Neural progenitor cell (in vitro differentiated cells): ENCODE measurements at regions not wholly inside any gene's neighbourhood (a gene's known extent, or its start where the extent isn't known, plus 50 kb on each side); places are given as distances from the start of the nearest gene placed in this dataset.

Experiments used
- DNase-seq: peaks from one replicate; pipeline ENCODE4 v3.0.0-alpha.2; 2016; ENCODE audit warnings: low spot score
- H2AFZ ChIP-seq: fragments of 200-600 bp; sonication (generic); replicated peaks from 2 replicates; pipeline ENCODE4 v1.6.1; 2016; ENCODE audit warnings: antibody characterized with exemption
- H3F3A ChIP-seq: fragments of 200-600 bp; sonication (generic); 2 replicates; pipeline ENCODE4 v1.6.1; 2016; ENCODE audit warnings: antibody characterized with exemption, low read depth
- H3K27ac ChIP-seq: fragments of 200-600 bp; sonication (generic); 2 replicates; pipeline ENCODE4 v1.5.1; 2016; ENCODE audit warnings: mild to moderate bottlenecking
- H3K27me3 ChIP-seq: fragments of 200-600 bp; sonication (generic); 2 replicates; pipeline ENCODE4 v1.6.1; 2016; ENCODE audit warnings: mild to moderate bottlenecking, moderate library complexity
- H3K36me3 ChIP-seq: fragments of 200-600 bp; sonication (generic); 2 replicates; pipeline ENCODE4 v1.5.1; 2016
- H3K4me1 ChIP-seq: fragments of 200-600 bp; sonication (generic); 2 replicates; pipeline ENCODE4 v1.6.1; 2016; ENCODE audit warnings: mixed run types
- H3K4me2 ChIP-seq: fragments of 200-600 bp; sonication (generic); 2 replicates; pipeline ENCODE4 v1.6.1; 2016
- H3K4me3 ChIP-seq: fragments of 200-600 bp; sonication (generic); 2 replicates; pipeline ENCODE4 v1.5.1; 2016
- H3K79me2 ChIP-seq: fragments of 200-600 bp; sonication (generic); 2 replicates; pipeline ENCODE4 v1.6.1; 2016; ENCODE audit warnings: low read depth
- H3K9ac ChIP-seq: fragments of 200-600 bp; sonication (generic); 2 replicates; pipeline ENCODE4 v1.6.1; 2016
- H3K9me3 ChIP-seq: fragments of 200-600 bp; sonication (generic); 2 replicates; pipeline ENCODE4 v1.5.1; 2016; ENCODE audit warnings: low read depth
- H4K20me1 ChIP-seq: fragments of 200-600 bp; sonication (generic); 2 replicates; pipeline ENCODE4 v1.6.1; 2016; ENCODE audit warnings: low read depth
- H3K27ac Mint-ChIP-seq: 3 replicates; pipeline ENCODE4 v1.8.0; 2021; ENCODE audit warnings: mixed read lengths
- H3K27me3 Mint-ChIP-seq: 2 replicates; pipeline ENCODE4 v1.8.0; 2022; ENCODE audit warnings: low read depth, mild to moderate bottlenecking, inconsistent platforms, moderate library complexity, mixed read lengths; ENCODE audit not compliant: insufficient read depth
- H3K36me3 Mint-ChIP-seq: 3 replicates; pipeline ENCODE4 v1.8.0; 2021; ENCODE audit warnings: mixed read lengths
- H3K4me1 Mint-ChIP-seq: 3 replicates; pipeline ENCODE4 v1.8.0; 2021; ENCODE audit warnings: mixed read lengths
- H3K4me3 Mint-ChIP-seq: 3 replicates; pipeline ENCODE4 v1.8.0; 2021; ENCODE audit warnings: mild to moderate bottlenecking, moderate library complexity, mixed read lengths
- H3K9me3 Mint-ChIP-seq: 3 replicates; pipeline ENCODE4 v1.8.0; 2020; ENCODE audit warnings: mixed read lengths
- EZH2 ChIP-seq: fragments of 200-600 bp; sonication (generic); IDR thresholded peaks from 2 replicates; pipeline ENCODE4 v1.6.1; 2017; ENCODE audit warnings: antibody characterized with exemption, mild to moderate bottlenecking, moderate library complexity
- EZH2phosphoT487 ChIP-seq: fragments of 200-600 bp; sonication (generic); IDR thresholded peaks from 2 replicates; pipeline ENCODE4 v1.6.1; 2017; ENCODE audit warnings: antibody characterized with exemption
- TF ChIP-seq, protein P1 (sequence below): fragments of 200-600 bp; sonication (generic); IDR thresholded peaks from 2 replicates; pipeline ENCODE4 v1.5.1; 2017; ENCODE audit warnings: antibody characterized with exemption, mild to moderate bottlenecking

DNA sequence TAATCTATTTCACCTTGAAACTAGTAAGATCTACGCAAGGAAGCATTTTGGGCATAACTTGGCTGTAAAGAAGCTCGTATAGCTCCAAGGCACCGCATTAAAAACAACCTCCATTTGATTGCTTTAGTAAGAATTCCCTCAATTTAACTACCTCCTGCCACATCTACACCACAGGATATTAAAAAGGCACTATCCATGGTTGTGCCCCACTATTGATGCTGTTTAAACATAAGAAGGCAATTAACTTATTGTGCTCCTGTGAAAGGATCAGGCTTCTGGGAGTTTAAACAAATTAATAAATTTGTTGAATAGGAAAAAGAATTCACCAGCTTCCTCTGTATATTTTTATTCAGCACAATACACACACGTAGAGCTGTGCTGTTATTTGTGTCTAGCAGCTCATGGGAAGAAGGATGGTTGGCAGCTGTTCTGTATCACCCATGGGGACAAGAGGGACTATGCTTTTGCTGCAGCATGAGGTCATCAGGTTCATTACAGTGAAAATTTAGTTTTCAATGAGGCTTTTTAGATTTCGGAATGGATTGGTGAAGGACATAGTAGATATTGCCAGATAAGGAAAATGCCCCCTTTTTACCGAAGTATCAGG is 513.3 kb downstream of the HAO1 start:
- H4K20me1 ChIP-seq, result no peaks in the 10 kb centered on the region
- H3K27ac Mint-ChIP-seq, result no peak overlapping the region
- H3K4me1 ChIP-seq, result no peaks in the 10 kb centered on the region
- H3K36me3 Mint-ChIP-seq, result no peaks in the 10 kb centered on the region
- no peak overlapping the region for H3K27ac ChIP-seq
- no peaks in the 10 kb centered on the region for H3K9me3 ChIP-seq
- no peaks in the 10 kb centered on the region for H3K27me3 Mint-ChIP-seq
- no peaks in the 10 kb centered on the region for H3F3A ChIP-seq
- peaks cover 5% of the 10 kb centered on the region for H3K4me1 Mint-ChIP-seq
- no peak overlapping the region for H2AFZ ChIP-seq
- peaks cover 3% of the 10 kb centered on the region for H3K9me3 Mint-ChIP-seq
- no peak overlapping the region for H3K9ac ChIP-seq
- no peak for DNase-seq
- TF ChIP-seq, protein P1, sequence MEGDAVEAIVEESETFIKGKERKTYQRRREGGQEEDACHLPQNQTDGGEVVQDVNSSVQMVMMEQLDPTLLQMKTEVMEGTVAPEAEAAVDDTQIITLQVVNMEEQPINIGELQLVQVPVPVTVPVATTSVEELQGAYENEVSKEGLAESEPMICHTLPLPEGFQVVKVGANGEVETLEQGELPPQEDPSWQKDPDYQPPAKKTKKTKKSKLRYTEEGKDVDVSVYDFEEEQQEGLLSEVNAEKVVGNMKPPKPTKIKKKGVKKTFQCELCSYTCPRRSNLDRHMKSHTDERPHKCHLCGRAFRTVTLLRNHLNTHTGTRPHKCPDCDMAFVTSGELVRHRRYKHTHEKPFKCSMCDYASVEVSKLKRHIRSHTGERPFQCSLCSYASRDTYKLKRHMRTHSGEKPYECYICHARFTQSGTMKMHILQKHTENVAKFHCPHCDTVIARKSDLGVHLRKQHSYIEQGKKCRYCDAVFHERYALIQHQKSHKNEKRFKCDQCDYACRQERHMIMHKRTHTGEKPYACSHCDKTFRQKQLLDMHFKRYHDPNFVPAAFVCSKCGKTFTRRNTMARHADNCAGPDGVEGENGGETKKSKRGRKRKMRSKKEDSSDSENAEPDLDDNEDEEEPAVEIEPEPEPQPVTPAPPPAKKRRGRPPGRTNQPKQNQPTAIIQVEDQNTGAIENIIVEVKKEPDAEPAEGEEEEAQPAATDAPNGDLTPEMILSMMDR, result no peak
- TF ChIP-seq EZH2phosphoT487, result no peak
- no peak for TF ChIP-seq EZH2
- no peaks in the 10 kb centered on the region for H3K79me2 ChIP-seq
- no peaks in the 10 kb centered on the region for H3K27me3 ChIP-seq
- no peak overlapping the region for H3K4me2 ChIP-seq
- no peaks in the 10 kb centered on the region for H3K36me3 ChIP-seq
- H3K4me3 ChIP-seq, result no peak overlapping the region
- no peak overlapping the region for H3K4me3 Mint-ChIP-seq

DNA sequence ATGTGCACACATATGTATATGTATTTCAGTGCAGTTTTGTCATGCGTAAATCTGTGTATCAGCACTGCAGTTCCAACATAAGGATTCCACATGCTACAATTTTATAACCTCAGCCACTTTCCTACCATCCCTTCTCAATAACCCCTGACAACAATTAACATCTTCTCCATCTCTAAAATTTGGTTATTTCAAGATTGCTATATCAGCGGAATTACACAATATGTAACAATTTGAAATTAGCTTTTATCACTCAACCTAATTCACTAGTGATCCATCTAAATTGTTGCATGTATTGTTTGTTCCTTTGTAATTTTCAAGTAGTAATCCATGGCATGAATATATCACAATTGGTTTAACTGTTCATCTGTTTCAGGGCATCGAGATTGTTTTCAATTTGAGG is 511.3 kb downstream of the HAO1 start:
- no peaks in the 10 kb centered on the region for H3K9me3 ChIP-seq
- H3K27me3 ChIP-seq, result no peaks in the 10 kb centered on the region
- TF ChIP-seq EZH2phosphoT487, result no peak
- TF ChIP-seq, protein P1, result no peak
- no peak for TF ChIP-seq EZH2
- Mint-ChIP-seq H3K4me1 (peaks cover 5% of the 10 kb centered on the region), H3K36me3 (no peaks in the 10 kb centered on the region), H3K9me3 (peaks cover 3% of the 10 kb centered on the region), H3K27me3 (no peaks in the 10 kb centered on the region), H3K27ac (no peak overlapping the region), H3K4me3 (no peak overlapping the region)
- no peak overlapping the region for H3K9ac ChIP-seq
- no peaks in the 10 kb centered on the region for H3K4me1 ChIP-seq
- no peaks in the 10 kb centered on the region for H3K36me3 ChIP-seq
- no peaks in the 10 kb centered on the region for H3K79me2 ChIP-seq
- no peaks in the 10 kb centered on the region for H4K20me1 ChIP-seq
- H3K4me2 ChIP-seq, result no peak overlapping the region
- no peak overlapping the region for H3K4me3 ChIP-seq
- no peak for DNase-seq
- H3F3A ChIP-seq, result no peaks in the 10 kb centered on the region
- H3K27ac ChIP-seq, result no peak overlapping the region
- no peak overlapping the region for H2AFZ ChIP-seq

DNA sequence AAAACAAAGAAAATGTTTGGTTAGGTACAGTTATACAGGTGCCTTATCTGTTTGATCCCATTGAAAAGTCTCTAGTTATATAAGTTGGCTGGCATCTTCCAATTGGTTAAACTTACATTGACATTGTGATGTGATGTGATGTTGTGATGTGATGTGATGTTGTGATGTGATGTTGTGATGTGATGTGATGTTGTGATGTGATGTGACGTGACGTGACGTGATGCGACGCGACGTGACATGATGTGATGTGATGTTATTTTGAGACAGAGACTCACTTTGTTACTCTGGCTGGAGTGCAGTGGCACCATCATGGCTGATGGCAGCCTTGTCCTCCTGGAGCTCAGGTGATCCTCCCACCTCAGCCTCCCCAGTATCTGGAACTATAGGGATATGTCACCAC is 507.6 kb downstream of the HAO1 start:
- H4K20me1 ChIP-seq, result no peaks in the 10 kb centered on the region
- no peaks in the 10 kb centered on the region for H3K36me3 ChIP-seq
- TF ChIP-seq, protein P1, result no peak
- TF ChIP-seq EZH2, result no peak
- TF ChIP-seq EZH2phosphoT487, result no peak
- H3K9me3 Mint-ChIP-seq, result peaks cover 10% of the 10 kb centered on the region
- H3K4me3 Mint-ChIP-seq, result no peak overlapping the region
- H3K4me1 Mint-ChIP-seq, result peaks cover 10% of the 10 kb centered on the region
- no peak overlapping the region for H2AFZ ChIP-seq
- no peaks in the 10 kb centered on the region for H3K27me3 ChIP-seq
- H3K9ac ChIP-seq, result no peak overlapping the region
- no peak overlapping the region for H3K27ac Mint-ChIP-seq
- H3K4me2 ChIP-seq, result no peak overlapping the region
- no peaks in the 10 kb centered on the region for H3K79me2 ChIP-seq
- no peak overlapping the region for H3K4me3 ChIP-seq
- DNase-seq, result no peak
- no peak overlapping the region for H3K27ac ChIP-seq
- H3F3A ChIP-seq, result peaks cover 5% of the 10 kb centered on the region
- no peaks in the 10 kb centered on the region for H3K9me3 ChIP-seq
- H3K27me3 Mint-ChIP-seq, result no peaks in the 10 kb centered on the region
- peaks cover 14% of the 10 kb centered on the region for H3K4me1 ChIP-seq
- H3K36me3 Mint-ChIP-seq, result peaks cover 2% of the 10 kb centered on the region
